Duodenal mucosa (tissue), 2 donors: ENCODE measurements at regions not wholly inside any gene's neighbourhood (a gene's known extent, or its start where the extent isn't known, plus 50 kb on each side); places are given as distances from the start of the nearest gene placed in this dataset.

ENCODE experiments used
- H3K27ac ChIP-seq: one replicate; pipeline ENCODE4 v1.7.0; 2013; ENCODE audit warnings: low read depth, low read length
- H3K27me3 ChIP-seq, 2 donors: one replicate each; pipeline ENCODE4 v1.7.0; 2013; ENCODE audit warnings: low read length in 2 of 2, control low read depth in 1 of 2; ENCODE audit not compliant: insufficient read depth in 2 of 2, control insufficient read depth in 1 of 2
- H3K36me3 ChIP-seq, 2 donors: one replicate each; pipeline ENCODE4 v1.7.0; 2013; ENCODE audit warnings: low read length in 2 of 2, control low read depth in 1 of 2; ENCODE audit not compliant: insufficient read depth in 2 of 2, control insufficient read depth in 1 of 2
- H3K4me1 ChIP-seq, 2 donors: one replicate each; pipeline ENCODE4 v1.7.0; 2013; ENCODE audit warnings: low read length in 2 of 2, control low read depth in 1 of 2; ENCODE audit not compliant: insufficient read depth in 2 of 2, control insufficient read depth in 1 of 2
- H3K4me3 ChIP-seq, 2 donors: one replicate each; pipeline ENCODE4 v1.7.0; 2013; ENCODE audit warnings: low read length in 2 of 2, low read depth in 1 of 2
- H3K9ac ChIP-seq, 2 donors: one replicate each; pipeline ENCODE4 v1.7.0; 2013; ENCODE audit warnings: low read length in 2 of 2, low read depth in 1 of 2
- H3K9me3 ChIP-seq, 2 donors: one replicate each; pipeline ENCODE4 v1.7.0; 2013; ENCODE audit warnings: low read length in 2 of 2, control low read depth in 1 of 2; ENCODE audit not compliant: control insufficient read depth in 1 of 2

DNA sequence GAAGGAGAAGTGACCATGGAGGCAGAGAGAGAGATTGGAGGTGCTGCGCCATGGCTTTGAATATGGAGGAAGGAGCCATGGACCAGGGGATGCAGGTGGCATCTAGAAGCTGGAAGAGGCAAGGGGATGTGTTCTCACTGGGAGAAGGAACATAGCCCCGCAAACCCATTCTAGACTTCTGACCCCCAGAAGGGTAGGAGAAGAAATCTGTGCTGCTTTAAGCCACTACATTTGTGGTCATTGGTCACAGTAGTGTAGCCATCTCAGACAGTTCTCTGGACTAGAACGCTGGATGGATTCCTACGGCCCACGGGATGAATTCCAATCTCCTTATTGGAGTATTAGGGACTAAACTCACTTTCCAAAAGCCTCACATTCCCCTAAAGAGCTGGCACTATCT lies 67.8 kb downstream of the PTGR3 start:
- Histone ChIP-seq H3K27me3 (peaks cover 0 to 7% of the 10 kb centered on the region in 2 donors), H3K4me3 (no peak overlapping the region), H3K4me1 (no peaks in the 10 kb centered on the region), H3K9me3 (peaks cover 0 to 10% of the 10 kb centered on the region in 2 donors), H3K36me3 (no peaks in the 10 kb centered on the region), H3K9ac (no peak overlapping the region), H3K27ac (no peak overlapping the region)

DNA sequence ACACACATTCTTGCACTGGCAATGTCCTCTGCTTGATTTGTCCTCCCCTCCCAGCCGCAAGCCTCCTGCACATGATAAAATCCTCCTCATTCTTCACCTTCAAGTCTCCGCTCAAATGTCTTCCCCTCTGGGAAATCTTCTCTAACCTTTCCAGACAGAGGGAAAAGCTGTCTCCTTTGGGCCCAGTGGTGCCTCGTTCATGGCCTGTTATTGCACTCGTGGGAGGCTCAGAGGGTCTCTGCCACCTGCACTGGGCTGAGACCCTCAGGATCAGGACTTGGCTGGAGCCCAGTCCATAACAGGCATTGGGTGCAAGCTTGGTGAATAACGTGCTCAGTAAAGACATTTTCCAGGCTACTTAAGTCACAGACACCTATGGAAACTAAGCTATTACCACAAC lies 68.6 kb downstream of the PTGR3 start:
- Histone ChIP-seq H3K36me3 (no peaks in the 10 kb centered on the region), H3K27me3 (peaks cover 0 to 7% of the 10 kb centered on the region in 2 donors), H3K9ac (no peak overlapping the region), H3K27ac (no peak overlapping the region), H3K4me3 (no peak overlapping the region), H3K9me3 (peaks cover 0 to 10% of the 10 kb centered on the region in 2 donors), H3K4me1 (no peaks in the 10 kb centered on the region)

DNA sequence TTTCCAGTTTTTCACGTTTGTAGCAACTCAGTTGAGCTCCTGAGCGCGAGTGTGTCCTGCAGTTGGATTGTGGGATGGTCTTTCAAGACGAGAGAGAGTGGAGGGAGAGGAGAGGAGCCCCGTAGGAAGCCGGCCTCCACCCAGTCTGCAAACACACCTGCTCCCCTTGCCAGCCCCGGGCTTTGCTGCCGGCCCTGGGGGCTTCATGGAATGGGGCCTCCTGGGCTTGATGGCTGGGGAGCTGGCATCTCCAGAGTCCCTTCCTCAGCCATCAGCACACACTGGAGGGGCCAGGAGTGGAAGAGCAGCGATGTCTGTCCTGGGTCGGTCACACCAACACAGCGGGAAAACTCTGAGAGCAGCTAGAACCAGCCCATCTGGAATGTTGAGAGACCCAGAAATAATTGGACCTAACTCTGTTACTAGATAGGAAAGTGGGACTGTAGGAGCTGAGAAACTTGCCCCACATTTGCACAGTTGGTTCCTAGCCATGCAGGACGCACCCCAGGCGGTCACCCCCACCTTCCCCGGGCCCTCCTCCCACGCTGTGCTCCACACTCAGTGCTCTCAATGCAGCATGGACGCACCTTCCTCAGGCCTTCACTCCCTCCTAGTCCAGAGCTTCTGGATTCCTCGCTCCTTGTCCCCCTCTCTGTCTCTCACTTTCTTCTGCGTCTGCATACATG lies 69.6 kb downstream of the PTGR3 start:
- no peak overlapping the region for H3K9ac ChIP-seq
- H3K27me3 ChIP-seq, result peaks cover 0 to 7% of the 10 kb centered on the region in 2 donors
- H3K9me3 ChIP-seq, result peaks cover 0 to 5% of the 10 kb centered on the region in 2 donors
- H3K4me1 ChIP-seq, result no peaks in the 10 kb centered on the region
- H3K4me3 ChIP-seq, result no peak overlapping the region
- no peak overlapping the region for H3K27ac ChIP-seq
- H3K36me3 ChIP-seq, result no peaks in the 10 kb centered on the region

DNA sequence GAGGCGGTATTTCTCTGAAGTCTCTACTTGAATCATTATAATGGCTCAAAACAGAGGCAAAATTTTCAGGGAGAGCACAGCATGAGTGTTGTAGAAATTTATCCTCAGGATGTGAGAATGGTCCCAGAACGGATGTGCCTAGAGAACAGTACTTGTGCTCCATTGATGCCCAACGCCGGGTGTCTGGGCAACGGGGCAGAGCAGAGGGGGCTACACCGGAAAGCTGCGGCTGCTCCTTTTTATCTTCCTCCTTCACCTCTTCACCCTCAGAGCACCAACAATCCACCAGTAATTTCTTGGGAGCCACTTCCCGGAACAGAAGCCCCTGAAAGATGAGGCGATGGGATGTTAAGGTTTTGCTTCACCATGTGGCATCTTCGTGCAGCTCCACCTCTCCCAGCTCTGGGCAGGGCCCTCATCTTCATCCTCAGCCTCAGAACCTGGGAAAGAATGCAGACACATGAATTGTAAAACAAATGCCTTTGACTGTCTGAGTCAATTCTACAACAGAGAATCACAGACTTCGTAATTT lies 71.5 kb downstream of the PTGR3 start:
- H3K9me3 ChIP-seq, result no peaks in the 10 kb centered on the region
- H3K9ac ChIP-seq, result no peak overlapping the region
- H3K27ac ChIP-seq, result no peak overlapping the region
- no peak overlapping the region for H3K4me3 ChIP-seq
- no peaks in the 10 kb centered on the region for H3K36me3 ChIP-seq
- H3K4me1 ChIP-seq, result no peaks in the 10 kb centered on the region
- H3K27me3 ChIP-seq, result peaks cover 0 to 7% of the 10 kb centered on the region in 2 donors

DNA sequence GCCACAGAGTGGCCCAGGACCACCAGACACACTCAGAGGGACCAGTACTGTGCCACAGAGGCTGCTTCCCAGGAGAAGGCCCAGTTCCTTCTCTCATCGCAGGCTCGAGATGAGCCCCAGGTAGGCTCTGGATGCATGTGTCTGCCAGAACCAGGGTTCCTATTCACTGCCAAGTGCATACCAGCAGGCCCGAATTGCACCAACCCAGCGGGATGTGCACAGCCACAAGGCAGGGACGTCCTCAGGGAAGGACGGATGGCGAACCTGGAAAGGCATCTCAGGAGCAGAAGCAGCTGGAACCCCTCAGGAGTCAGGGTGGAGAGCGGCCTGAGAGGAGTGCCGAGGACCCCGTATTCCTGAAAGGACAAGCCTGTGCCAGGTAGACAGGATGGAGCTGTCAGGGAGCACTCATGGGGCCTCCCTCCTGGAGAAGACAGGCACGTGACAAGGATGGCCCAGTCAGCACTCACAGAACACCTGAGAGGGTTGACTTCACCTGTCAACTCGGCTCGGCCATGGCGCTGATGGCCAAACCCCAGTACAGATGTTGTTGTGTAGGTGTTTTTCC lies 73.7 kb downstream of the PTGR3 start:
- Histone ChIP-seq H3K9ac (no peak overlapping the region), H3K4me1 (no peaks in the 10 kb centered on the region), H3K27me3 (peaks cover 0 to 1% of the 10 kb centered on the region in 2 donors), H3K9me3 (no peaks in the 10 kb centered on the region), H3K27ac (no peak overlapping the region), H3K36me3 (no peaks in the 10 kb centered on the region), H3K4me3 (no peak overlapping the region)

DNA sequence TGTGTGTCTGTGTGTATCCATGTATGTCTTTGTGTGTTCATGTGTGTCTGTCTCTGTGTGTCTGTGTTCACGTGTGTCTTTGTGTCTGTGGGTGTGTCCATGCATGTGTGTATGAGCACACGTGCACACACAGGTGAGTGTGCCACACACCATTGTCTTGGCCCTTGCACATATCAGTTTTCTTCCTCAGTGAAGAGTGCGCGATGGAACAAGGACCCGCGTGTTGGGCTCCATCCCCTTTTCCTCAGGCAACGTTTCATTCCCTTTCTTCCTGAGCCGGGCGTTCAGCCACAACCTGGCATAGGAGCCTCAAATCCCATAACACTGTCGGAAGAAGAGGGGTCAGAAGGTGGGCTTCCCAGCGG lies 74.3 kb downstream of the PTGR3 start:
- no peak overlapping the region for H3K9ac ChIP-seq
- no peaks in the 10 kb centered on the region for H3K27me3 ChIP-seq
- H3K36me3 ChIP-seq, result no peaks in the 10 kb centered on the region
- no peak overlapping the region for H3K4me3 ChIP-seq
- H3K27ac ChIP-seq, result no peak overlapping the region
- no peaks in the 10 kb centered on the region for H3K4me1 ChIP-seq
- no peaks in the 10 kb centered on the region for H3K9me3 ChIP-seq

DNA sequence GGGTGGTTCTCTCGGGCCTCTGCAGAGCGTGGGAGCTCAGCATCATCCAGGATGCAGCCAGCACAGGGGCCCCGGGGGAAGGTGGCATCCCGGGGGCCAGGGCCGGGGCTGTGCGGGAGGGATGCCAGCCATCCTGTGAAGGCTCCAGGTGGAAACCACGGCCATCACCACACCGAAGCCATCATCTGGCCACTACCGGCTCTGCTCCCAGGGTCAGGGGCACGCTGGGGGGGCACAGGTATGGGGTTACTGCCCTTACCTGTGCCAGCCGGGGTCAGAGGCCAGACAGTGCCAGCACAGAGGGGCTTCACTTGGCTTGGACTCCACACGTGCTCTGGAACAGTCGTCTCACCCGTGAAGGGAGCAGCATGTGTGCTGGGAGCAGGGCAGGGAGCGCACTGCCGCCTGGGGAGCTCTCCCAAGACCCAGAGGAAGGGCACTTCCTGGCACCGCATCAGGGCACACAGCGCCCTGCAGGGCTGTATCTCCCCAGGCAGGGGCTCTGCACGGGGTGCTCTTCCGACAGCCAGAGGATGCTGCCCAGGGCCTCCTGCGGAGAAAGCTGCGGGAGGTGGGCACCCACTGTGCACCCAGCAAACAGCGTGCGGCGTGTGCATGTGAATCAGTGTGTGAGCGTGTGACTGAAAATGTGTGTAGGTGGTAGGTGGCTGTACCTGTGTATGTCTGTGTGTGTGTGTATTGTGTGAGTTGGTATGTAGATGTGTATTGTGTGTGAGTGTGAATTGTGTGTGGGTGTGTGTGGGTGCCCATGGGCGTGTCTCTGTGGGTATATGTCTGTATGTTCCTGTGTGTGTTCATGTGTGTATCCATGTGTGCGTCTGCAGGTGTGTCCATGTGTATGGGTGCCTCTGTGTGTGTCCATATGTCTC lies 75.0 kb downstream of the PTGR3 start:
- H3K9ac ChIP-seq, result no peak overlapping the region

DNA sequence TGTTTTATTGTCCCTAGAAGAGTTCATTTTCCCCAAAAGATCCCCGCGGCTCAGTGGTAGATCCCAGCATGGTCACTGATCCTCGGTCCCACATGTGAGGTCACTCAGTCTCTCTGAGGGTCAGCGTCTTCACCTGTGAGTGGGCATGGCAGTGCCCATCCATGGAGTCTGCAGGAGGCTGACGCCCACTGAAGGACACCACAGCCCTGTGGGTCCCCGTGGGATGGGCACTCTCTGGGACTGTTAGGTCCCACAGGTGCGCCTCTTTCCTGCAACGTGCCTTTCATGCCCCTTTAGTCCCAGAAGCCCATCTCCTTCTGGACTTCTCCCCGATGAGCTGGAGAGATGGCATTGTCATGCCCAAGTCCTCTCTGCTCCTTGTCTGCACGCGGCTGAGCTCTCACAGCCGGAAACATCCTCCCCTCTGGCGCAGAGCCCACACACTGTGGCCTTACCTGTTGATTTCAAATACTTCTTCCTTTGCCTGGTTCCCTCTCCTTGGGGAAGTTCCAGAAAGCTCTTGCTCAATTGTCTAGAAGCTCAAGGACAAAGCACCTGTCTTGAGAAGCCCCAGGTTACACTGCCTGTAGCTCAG lies 75.9 kb downstream of the PTGR3 start:
- Histone ChIP-seq H3K9me3 (no peaks in the 10 kb centered on the region), H3K27me3 (no peaks in the 10 kb centered on the region), H3K4me3 (no peak overlapping the region), H3K27ac (no peak overlapping the region), H3K4me1 (peaks cover under 1 to 2% of the 10 kb centered on the region in 2 donors), H3K36me3 (no peaks in the 10 kb centered on the region), H3K9ac (no peak overlapping the region)

More for the DNA sequence above, 75.0 kb downstream of the PTGR3 start:
- no peaks in the 10 kb centered on the region for H3K36me3 ChIP-seq
- no peak overlapping the region for H3K4me3 ChIP-seq
- no peak overlapping the region for H3K27ac ChIP-seq
- H3K27me3 ChIP-seq, result no peaks in the 10 kb centered on the region
- no peaks in the 10 kb centered on the region for H3K4me1 ChIP-seq
- H3K9me3 ChIP-seq, result no peaks in the 10 kb centered on the region

DNA sequence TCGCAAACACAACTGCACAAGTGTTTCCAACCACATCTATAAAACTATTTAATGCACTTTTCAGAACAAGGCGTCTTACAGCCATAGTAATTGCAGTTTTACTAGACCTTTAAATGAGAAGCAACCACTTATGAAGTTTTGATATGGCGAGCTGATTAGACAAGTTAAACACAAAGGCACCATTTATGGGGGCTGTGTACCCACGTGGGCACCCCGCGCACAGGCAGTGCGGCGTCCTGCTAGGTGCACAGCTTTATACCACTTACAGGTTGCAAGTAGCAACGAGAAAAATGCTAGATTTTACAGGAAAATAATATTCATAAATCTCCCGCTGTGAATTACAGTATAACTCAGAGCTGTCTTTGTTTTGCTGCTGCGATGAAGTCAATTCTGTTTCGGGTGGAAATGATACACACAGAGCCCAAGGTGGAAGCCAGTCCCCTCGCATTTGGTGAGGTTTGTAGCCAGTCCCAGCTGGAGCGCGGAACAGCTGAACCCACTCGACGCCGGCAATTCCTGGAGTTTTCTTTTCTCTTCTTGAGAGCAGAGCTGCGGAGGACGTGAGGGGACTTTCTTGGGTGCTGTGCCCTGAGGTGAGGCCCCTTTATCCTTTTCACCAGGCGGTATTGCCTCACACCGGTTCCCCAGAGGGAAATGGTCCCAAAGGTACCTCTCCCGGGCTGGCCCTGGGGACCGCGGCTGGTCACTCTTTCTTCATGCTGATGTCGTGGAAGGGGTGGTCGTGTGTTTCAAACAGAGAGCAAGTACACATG lies 76.7 kb downstream of the PTGR3 start:
- H3K27me3 ChIP-seq, result no peaks in the 10 kb centered on the region
- H3K36me3 ChIP-seq, result no peaks in the 10 kb centered on the region
- no peak overlapping the region for H3K4me3 ChIP-seq
- no peak overlapping the region for H3K27ac ChIP-seq
- no peaks in the 10 kb centered on the region for H3K9me3 ChIP-seq
- H3K4me1 ChIP-seq, result peaks cover 8 to 9% of the 10 kb centered on the region in 2 donors
- no peak overlapping the region for H3K9ac ChIP-seq
